SJSA1 (cell line): ENCODE measurements at regions not wholly inside any gene's neighbourhood (a gene's known extent, or its start where the extent isn't known, plus 50 kb on each side); places are given as distances from the start of the nearest gene placed in this dataset.
"Not testable (repeated sequence)": the region's sequence is repeated elsewhere in the genome, so short reads cannot be mapped to it uniquely, and the experiment has no call there.

ENCODE experiments used
- DNase-seq, 2 experiments: peaks; one replicate each; pipeline ENCODE4 v3.0.0-alpha.2; 2015 to 2020; ENCODE audit warnings: low spot score in 2 of 2, low read depth in 1 of 2
- H3K27ac ChIP-seq: fragments of 250-450 bp; sonication (Bioruptor Pico); 2 replicates; pipeline ENCODE4 v1.5.1; 2020; ENCODE audit warnings: mild to moderate bottlenecking, moderate library complexity
- H3K27me3 ChIP-seq: fragments of 250-450 bp; sonication (Bioruptor Pico); replicated peaks from 2 replicates; pipeline ENCODE4 v1.5.1; 2020; ENCODE audit warnings: mild to moderate bottlenecking, moderate library complexity
- H3K36me3 ChIP-seq: fragments of 250-450 bp; sonication (Bioruptor Pico); 2 replicates; pipeline ENCODE4 v1.5.1; 2020; ENCODE audit warnings: mild to moderate bottlenecking
- H3K4me1 ChIP-seq: fragments of 250-450 bp; sonication (Bioruptor Pico); replicated peaks from 2 replicates; pipeline ENCODE4 v1.6.1; 2021; ENCODE audit warnings: mild to moderate bottlenecking
- H3K4me3 ChIP-seq: fragments of 250-450 bp; sonication (Bioruptor Pico); 2 replicates; pipeline ENCODE4 v1.5.1; 2020; ENCODE audit warnings: mild to moderate bottlenecking
- H3K9me3 ChIP-seq: fragments of 250-450 bp; sonication (Bioruptor Pico); replicated peaks from 2 replicates; pipeline ENCODE4 v1.5.1; 2020; ENCODE audit warnings: mild to moderate bottlenecking

GRCh38 chr1:65539266-65540131, 119.0 kb downstream of the LEPR start:
- Histone ChIP-seq H3K4me1 (no peaks in the 10 kb centered on the region), H3K27me3 (no peaks in the 10 kb centered on the region), H3K36me3 (no peaks in the 10 kb centered on the region), H3K27ac (no peak overlapping the region), H3K9me3 (no peaks in the 10 kb centered on the region), H3K4me3 (no peak overlapping the region)
- no peak for DNase-seq

GRCh38 chr1:65541161-65541560, 120.7 kb downstream of the LEPR start:
- no peak for DNase-seq

GRCh38 chr1:65541865-65542264, 121.4 kb downstream of the LEPR start:
- H3K27me3 ChIP-seq: no peaks in the 10 kb centered on the region
- H3K9me3 ChIP-seq: no peaks in the 10 kb centered on the region
- DNase-seq: no peak
- H3K27ac ChIP-seq: no peak overlapping the region
- no peak overlapping the region for H3K4me3 ChIP-seq
- no peaks in the 10 kb centered on the region for H3K36me3 ChIP-seq
- no peaks in the 10 kb centered on the region for H3K4me1 ChIP-seq

More at GRCh38 chr1:65541161-65541560, 120.7 kb downstream of the LEPR start:
- no peaks in the 10 kb centered on the region for H3K36me3 ChIP-seq
- no peak overlapping the region for H3K4me3 ChIP-seq
- H3K4me1 ChIP-seq: no peaks in the 10 kb centered on the region
- H3K27ac ChIP-seq: no peak overlapping the region
- H3K27me3 ChIP-seq: no peaks in the 10 kb centered on the region
- no peaks in the 10 kb centered on the region for H3K9me3 ChIP-seq

- H3K9me3 ChIP-seq, H3K27me3 ChIP-seq, DNase-seq, H3K4me1 ChIP-seq, H3K36me3 ChIP-seq, H3K4me3 ChIP-seq, H3K27ac ChIP-seq: not testable (repeated sequence)
Measured at GRCh38 chr1:65542592-65542991, 122.1 kb downstream of the LEPR start.

GRCh38 chr1:65550306-65551010, 130.0 kb downstream of the LEPR start:
- H3K4me3 ChIP-seq, H3K9me3 ChIP-seq, H3K27me3 ChIP-seq, H3K4me1 ChIP-seq, H3K27ac ChIP-seq, DNase-seq, H3K36me3 ChIP-seq: not testable (repeated sequence)

GRCh38 chr1:65552484-65552883, 132.0 kb downstream of the LEPR start:
- H3K4me1 ChIP-seq, H3K27ac ChIP-seq, H3K9me3 ChIP-seq, H3K36me3 ChIP-seq, DNase-seq, H3K4me3 ChIP-seq, H3K27me3 ChIP-seq: not testable (repeated sequence)

- not testable (repeated sequence) for H3K9me3 ChIP-seq, H3K27me3 ChIP-seq, H3K36me3 ChIP-seq, DNase-seq, H3K27ac ChIP-seq, H3K4me3 ChIP-seq, H3K4me1 ChIP-seq
Measured at GRCh38 chr1:65554086-65554764, 133.8 kb downstream of the LEPR start.

- H3K27ac ChIP-seq: no peak overlapping the region
- H3K27me3 ChIP-seq: no peaks in the 10 kb centered on the region
- H3K4me1 ChIP-seq: no peaks in the 10 kb centered on the region
- H3K9me3 ChIP-seq: no peaks in the 10 kb centered on the region; the same call in 1 of the 2 replicates
- no peak overlapping the region for H3K4me3 ChIP-seq
- no peaks in the 10 kb centered on the region for H3K36me3 ChIP-seq
- DNase-seq: no peak
Measured at GRCh38 chr1:65554829-65555228, 134.4 kb downstream of the LEPR start.

- no peak for DNase-seq
- Histone ChIP-seq H3K4me1 (no peaks in the 10 kb centered on the region), H3K9me3 (no peaks in the 10 kb centered on the region; the same call in 1 of the 2 replicates), H3K36me3 (no peaks in the 10 kb centered on the region), H3K27me3 (no peaks in the 10 kb centered on the region), H3K4me3 (no peak overlapping the region), H3K27ac (no peak overlapping the region)
Measured at GRCh38 chr1:65558215-65558614, 137.7 kb downstream of the LEPR start.

GRCh38 chr1:65564493-65564892, 144.0 kb downstream of the LEPR start:
- no peak for DNase-seq
- H3K4me3 ChIP-seq: no peak overlapping the region
- no peaks in the 10 kb centered on the region for H3K27me3 ChIP-seq
- H3K4me1 ChIP-seq: no peaks in the 10 kb centered on the region
- H3K36me3 ChIP-seq: no peaks in the 10 kb centered on the region
- H3K27ac ChIP-seq: no peak overlapping the region
- H3K9me3 ChIP-seq: no peaks in the 10 kb centered on the region

GRCh38 chr1:65568285-65568684, 147.8 kb downstream of the LEPR start:
- DNase-seq: no peak
- Histone ChIP-seq H3K4me1 (no peaks in the 10 kb centered on the region), H3K27me3 (no peaks in the 10 kb centered on the region), H3K36me3 (no peaks in the 10 kb centered on the region), H3K27ac (no peak overlapping the region), H3K9me3 (no peaks in the 10 kb centered on the region), H3K4me3 (no peak overlapping the region)

GRCh38 chr1:65572701-65573421, 152.4 kb downstream of the LEPR start:
- Histone ChIP-seq H3K4me1 (no peaks in the 10 kb centered on the region), H3K36me3 (no peaks in the 10 kb centered on the region), H3K9me3 (no peaks in the 10 kb centered on the region), H3K27ac (no peak overlapping the region), H3K4me3 (no peak overlapping the region), H3K27me3 (no peaks in the 10 kb centered on the region)
- no peak for DNase-seq

GRCh38 chr1:65577278-65577677, 156.8 kb downstream of the LEPR start:
- H3K36me3 ChIP-seq: no peaks in the 10 kb centered on the region
- no peaks in the 10 kb centered on the region for H3K4me1 ChIP-seq
- H3K27me3 ChIP-seq: no peaks in the 10 kb centered on the region
- no peak overlapping the region for H3K4me3 ChIP-seq
- H3K9me3 ChIP-seq: no peaks in the 10 kb centered on the region
- no peak for DNase-seq
- H3K27ac ChIP-seq: no peak overlapping the region
